GM19023 (cell line): ENCODE measurements at regions not wholly inside any gene's neighbourhood (a gene's known extent, or its start where the extent isn't known, plus 50 kb on each side); places are given as distances from the start of the nearest gene placed in this dataset.

Experiments used
- ATAC-seq: cut with Tn5 transposase; IDR thresholded peaks from one replicate; pipeline ENCODE4 v1.9.1; 2021; ENCODE audit warnings: mild to moderate bottlenecking, moderate library complexity; ENCODE audit not compliant: unreplicated experiment

GRCh38 chr5:116853992-116854391, 279.4 kb upstream of the SEMA6A start:
- no peak for ATAC-seq

- ATAC-seq: no peak
Measured at GRCh38 chr5:116848954-116849581, 274.4 kb upstream of the SEMA6A start.

GRCh38 chr5:116847960-116848359, 273.3 kb upstream of the SEMA6A start:
- ATAC-seq: no peak

- no peak for ATAC-seq
Measured at GRCh38 chr5:116844015-116844414, 269.4 kb upstream of the SEMA6A start.

GRCh38 chr5:116842514-116842961, 267.9 kb upstream of the SEMA6A start:
- no peak for ATAC-seq

- ATAC-seq: no peak
Measured at GRCh38 chr5:116841734-116842133, 267.1 kb upstream of the SEMA6A start.

GRCh38 chr5:116838011-116838536, 263.5 kb upstream of the SEMA6A start:
- ATAC-seq: no peak

- no peak for ATAC-seq
Measured at GRCh38 chr5:116834796-116835515, 260.3 kb upstream of the SEMA6A start.

- no peak for ATAC-seq
Measured at GRCh38 chr5:116830079-116830478, 255.5 kb upstream of the SEMA6A start.

- ATAC-seq: no peak
Measured at GRCh38 chr5:116827078-116827477, 252.5 kb upstream of the SEMA6A start.

- ATAC-seq: no peak
Measured at GRCh38 chr5:116825486-116825885, 250.9 kb upstream of the SEMA6A start.

GRCh38 chr5:116824751-116825438, 250.3 kb upstream of the SEMA6A start:
- no peak for ATAC-seq

- ATAC-seq: no peak
Measured at GRCh38 chr5:116814626-116815385, 240.2 kb upstream of the SEMA6A start.

- ATAC-seq: no peak
Measured at GRCh38 chr5:116813906-116814305, 239.3 kb upstream of the SEMA6A start.

- no peak for ATAC-seq
Measured at GRCh38 chr5:116813356-116813755, 238.7 kb upstream of the SEMA6A start.

GRCh38 chr5:116810951-116811350, 236.3 kb upstream of the SEMA6A start:
- ATAC-seq: no peak

- ATAC-seq: no peak
Measured at GRCh38 chr5:116806836-116807235, 232.2 kb upstream of the SEMA6A start.

- no peak for ATAC-seq
Measured at GRCh38 chr5:116799401-116799800, 224.8 kb upstream of the SEMA6A start.

GRCh38 chr5:116795189-116795588, 220.6 kb upstream of the SEMA6A start:
- ATAC-seq: no peak

- no peak for ATAC-seq
Measured at GRCh38 chr5:116789522-116789921, 214.9 kb upstream of the SEMA6A start.

GRCh38 chr5:116788851-116789403, 214.3 kb upstream of the SEMA6A start:
- no peak for ATAC-seq
